KMS-11 (cell line): ENCODE measurements at regions not wholly inside any gene's neighbourhood (a gene's known extent, or its start where the extent isn't known, plus 50 kb on each side); places are given as distances from the start of the nearest gene placed in this dataset.

Experiments
- H2AFZ ChIP-seq: fragments of 200-600 bp; sonication (generic); 2 replicates; pipeline ENCODE4 v1.6.1; 2016; ENCODE audit warnings: antibody characterized with exemption, mixed run types, low read depth
- H3K27ac ChIP-seq: fragments of 200-600 bp; sonication (generic); 2 replicates; pipeline ENCODE4 v1.6.1; 2016; ENCODE audit warnings: mild to moderate bottlenecking, mixed run types
- H3K27me3 ChIP-seq: fragments of 200-600 bp; sonication (generic); 2 replicates; pipeline ENCODE4 v1.6.1; 2017; ENCODE audit warnings: mild to moderate bottlenecking, low read depth, mixed run types, moderate library complexity; ENCODE audit not compliant: insufficient read depth
- H3K36me3 ChIP-seq: fragments of 200-600 bp; sonication (generic); 2 replicates; pipeline ENCODE4 v1.6.1; 2017; ENCODE audit warnings: mild to moderate bottlenecking, mixed run types; ENCODE audit not compliant: insufficient read depth
- H3K4me1 ChIP-seq: fragments of 200-600 bp; sonication (generic); 2 replicates; pipeline ENCODE4 v1.6.1; 2016; ENCODE audit warnings: mild to moderate bottlenecking, low read depth, mixed run types; ENCODE audit not compliant: poor library complexity, severe bottlenecking
- H3K4me2 ChIP-seq: fragments of 200-600 bp; sonication (generic); 2 replicates; pipeline ENCODE4 v1.7.0; 2016; ENCODE audit warnings: mild to moderate bottlenecking, mixed run types
- H3K4me3 ChIP-seq: fragments of 200-600 bp; sonication (generic); IDR thresholded peaks from 2 replicates; pipeline ENCODE4 v1.6.1; 2017; ENCODE audit warnings: low read depth, low read length, mixed read lengths; ENCODE audit not compliant: insufficient read depth
- H3K79me2 ChIP-seq: fragments of 200-600 bp; sonication (generic); 2 replicates; pipeline ENCODE4 v1.6.1; 2016; ENCODE audit warnings: low read depth, mixed run types; ENCODE audit not compliant: insufficient read depth
- H3K9ac ChIP-seq: fragments of 200-600 bp; sonication (generic); 2 replicates; pipeline ENCODE4 v1.6.1; 2016; ENCODE audit warnings: mild to moderate bottlenecking, mixed run types
- H4K20me1 ChIP-seq: fragments of 200-600 bp; sonication (generic); 2 replicates; pipeline ENCODE4 v1.6.1; 2016; ENCODE audit warnings: mild to moderate bottlenecking, mixed run types; ENCODE audit not compliant: insufficient read depth
- CTCF ChIP-seq: fragments of 200-600 bp; sonication (generic); conservative IDR thresholded peaks from 2 replicates; pipeline ENCODE4 v1.6.1; 2017; ENCODE audit warnings: low read depth, mild to moderate bottlenecking, antibody characterized with exemption, low read length, moderate library complexity, mixed read lengths

DNA sequence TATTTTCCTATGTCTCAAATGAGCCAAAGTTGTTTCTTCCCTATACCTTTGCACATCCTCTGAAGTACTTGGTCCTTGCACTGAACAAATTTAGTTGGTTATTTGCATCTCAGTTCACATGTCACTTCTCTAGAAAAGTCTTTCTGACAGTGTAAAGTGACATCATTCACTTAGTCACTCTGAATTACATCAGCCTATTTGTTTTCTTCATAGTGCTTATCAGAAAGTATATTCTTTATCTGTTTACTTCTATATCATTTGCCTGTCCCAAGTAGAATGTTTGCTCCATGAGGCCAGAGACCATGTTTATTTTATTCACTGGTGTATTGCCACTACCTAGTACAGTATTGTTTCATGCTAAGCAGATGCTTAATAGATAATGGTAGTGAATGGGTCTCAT lies 173.7 kb downstream of the HNMT start:
- no peaks in the 10 kb centered on the region for H3K79me2 ChIP-seq
- H2AFZ ChIP-seq: no peak overlapping the region
- H3K4me2 ChIP-seq: no peak overlapping the region
- no peak overlapping the region for H3K27ac ChIP-seq
- H3K27me3 ChIP-seq: no peaks in the 10 kb centered on the region
- no peaks in the 10 kb centered on the region for H3K4me1 ChIP-seq
- no peaks in the 10 kb centered on the region for H3K36me3 ChIP-seq
- no peak overlapping the region for H3K4me3 ChIP-seq
- no peak for TF ChIP-seq CTCF
- H3K9ac ChIP-seq: no peak overlapping the region
- H4K20me1 ChIP-seq: no peaks in the 10 kb centered on the region

- H4K20me1 ChIP-seq: no peaks in the 10 kb centered on the region
- H3K4me1 ChIP-seq: no peaks in the 10 kb centered on the region
- no peaks in the 10 kb centered on the region for H3K36me3 ChIP-seq
- no peaks in the 10 kb centered on the region for H3K27me3 ChIP-seq
- no peak overlapping the region for H3K4me3 ChIP-seq
- H3K9ac ChIP-seq: no peak overlapping the region
- no peak overlapping the region for H3K27ac ChIP-seq
- H2AFZ ChIP-seq: no peak overlapping the region
- TF ChIP-seq CTCF: no peak
- no peak overlapping the region for H3K4me2 ChIP-seq
- no peaks in the 10 kb centered on the region for H3K79me2 ChIP-seq
These were observed 183.5 kb downstream of the HNMT start for GRCh38 chr2:138147796-138148195.

DNA sequence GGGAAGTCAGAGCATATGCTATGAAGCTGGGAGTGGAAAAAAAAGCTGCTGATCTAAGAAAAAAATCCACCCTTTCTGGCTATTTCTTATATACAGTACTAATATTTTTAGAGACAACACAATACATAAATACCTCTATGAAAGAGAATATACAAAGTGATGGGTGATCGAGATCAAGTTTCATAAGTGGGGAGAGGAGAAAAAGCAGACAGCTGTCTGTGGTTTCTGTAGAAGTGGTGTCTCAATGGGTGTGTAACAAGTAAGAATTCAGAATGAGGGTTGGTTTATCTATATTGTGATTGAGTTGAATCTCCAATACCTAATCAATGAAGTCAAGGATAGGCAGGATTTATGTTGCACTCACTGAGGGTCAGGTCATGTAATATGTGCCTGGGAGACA lies 191.0 kb downstream of the HNMT start:
- Histone ChIP-seq H3K4me3 (no peak overlapping the region), H2AFZ (no peak overlapping the region), H4K20me1 (no peaks in the 10 kb centered on the region), H3K27me3 (no peaks in the 10 kb centered on the region), H3K27ac (no peak overlapping the region), H3K36me3 (no peaks in the 10 kb centered on the region), H3K9ac (no peak overlapping the region), H3K4me2 (no peak overlapping the region), H3K4me1 (peaks cover 5% of the 10 kb centered on the region), H3K79me2 (no peaks in the 10 kb centered on the region)
- no peak for TF ChIP-seq CTCF

DNA sequence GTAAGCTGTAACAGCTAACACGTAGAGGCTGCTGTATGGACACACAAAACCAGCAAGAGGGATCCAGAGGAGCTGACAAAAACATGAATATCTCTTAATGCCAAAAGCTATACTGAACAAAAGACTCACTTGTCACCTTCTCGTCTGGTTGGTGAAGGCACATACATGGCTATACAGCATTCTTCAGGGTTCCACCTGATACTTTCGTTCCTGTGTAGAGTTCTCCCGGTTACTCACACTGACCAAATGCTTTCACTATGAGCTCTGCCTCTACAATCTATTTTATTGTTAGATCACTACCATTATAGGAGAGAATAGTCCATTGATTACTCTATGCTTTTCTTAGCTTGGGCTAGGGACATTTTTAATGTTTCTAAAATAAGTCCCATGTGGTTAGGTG lies 193.1 kb downstream of the HNMT start:
- no peak for TF ChIP-seq CTCF
- H3K79me2 ChIP-seq: no peaks in the 10 kb centered on the region
- H3K4me3 ChIP-seq: no peak overlapping the region
- H4K20me1 ChIP-seq: no peaks in the 10 kb centered on the region
- peaks cover 5% of the 10 kb centered on the region for H3K4me1 ChIP-seq
- H3K4me2 ChIP-seq: no peak overlapping the region
- H2AFZ ChIP-seq: no peak overlapping the region
- no peaks in the 10 kb centered on the region for H3K36me3 ChIP-seq
- H3K27me3 ChIP-seq: no peaks in the 10 kb centered on the region
- H3K9ac ChIP-seq: no peak overlapping the region
- H3K27ac ChIP-seq: no peak overlapping the region

- Histone ChIP-seq H3K4me2 (no peak overlapping the region), H3K27ac (no peak overlapping the region), H2AFZ (no peak overlapping the region), H4K20me1 (no peaks in the 10 kb centered on the region), H3K27me3 (no peaks in the 10 kb centered on the region), H3K4me1 (no peaks in the 10 kb centered on the region), H3K4me3 (no peak overlapping the region), H3K9ac (no peak overlapping the region), H3K36me3 (no peaks in the 10 kb centered on the region), H3K79me2 (no peaks in the 10 kb centered on the region)
- no peak for TF ChIP-seq CTCF
These were observed 206.2 kb downstream of the HNMT start for GRCh38 chr2:138170485-138170884.
